Adrenal gland (tissue), 9 donors: ENCODE measurements at regions not wholly inside any gene's neighbourhood (a gene's known extent, or its start where the extent isn't known, plus 50 kb on each side); places are given as distances from the start of the nearest gene placed in this dataset.

ENCODE experiments used
- DNase-seq, 7 donors: peaks; one replicate each; pipeline ENCODE4 v3.0.0-alpha.2; 2019 to 2020
- H3K27ac ChIP-seq, 5 donors: fragments of 200-600 bp; sonication (generic) in 4 of 5; 1 replicate in 3 of 5; 2 replicates in 2 of 5; pipeline versions ENCODE4 v1.5.1 to v1.8.0; 2016 to 2020; ENCODE audit warnings: mild to moderate bottlenecking in 1 of 5
- H3K27me3 ChIP-seq: fragments of 200-600 bp; 2 replicates; pipeline ENCODE4 v1.8.0; 2021
- H3K36me3 ChIP-seq, 2 donors: fragments of 200-600 bp; replicated peaks in 1 of 2; 1 replicate in 1 of 2; 2 replicates in 1 of 2; pipeline versions ENCODE4 v1.5.1 to v1.8.0; 2018 to 2022
- H3K4me1 ChIP-seq, 2 donors: fragments of 200-600 bp; replicated peaks in 1 of 2; 1 replicate in 1 of 2; 2 replicates in 1 of 2; pipeline versions ENCODE4 v1.5.1 to v1.8.0; 2018 to 2021
- H3K4me3 ChIP-seq, 4 donors: fragments of 200-600 bp; sonication (generic) in 3 of 4; one replicate each; pipeline ENCODE4 v1.5.1; 2016 to 2018
- H3K9me3 ChIP-seq, 3 donors: fragments of 200-600 bp; sonication (generic) in 1 of 3; replicated peaks in 1 of 3; 1 replicate in 2 of 3; 2 replicates in 1 of 3; pipeline versions ENCODE4 v1.5.1 to v1.8.0; 2016 to 2021
- POLR2A ChIP-seq, 2 donors: fragments of 450-650 bp; IDR thresholded peaks; one replicate each; pipeline ENCODE4 v1.6.1; 2017; ENCODE audit warnings: antibody characterized with exemption in 2 of 2, mild to moderate bottlenecking in 2 of 2, moderate library complexity in 1 of 2
- WGBS, 4 donors: extraction: QIAGEN DNeasy Blood & Tissue Kit in 2 of 4; methylation state at CpG; one replicate each; pipeline versions ENCODE4 v1.1.5 to v1.1.7; 2013 to 2017; 5-methylcytosine and 5-hydroxymethylcytosine counted together
- intact Hi-C, 2 donors: fragments of 100-400 bp; cut with DNase I; formaldehyde crosslinking; loops; one replicate each; pipeline versions ENCODE4 v1.14.1 to v1.15.0; 2022 to 2023
- TF ChIP-seq, protein P1 (sequence below), 6 experiments: fragments of 450-650 bp in 4 of 6; fragments of 200-600 bp in 2 of 6; sonication (generic) in 1 of 6; IDR thresholded peaks; 1 replicate in 5 of 6; 2 replicates in 1 of 6; pipeline versions ENCODE4 v1.5.1 to v1.8.0; 2016 to 2021; ENCODE audit warnings: antibody characterized with exemption in 6 of 6, mild to moderate bottlenecking in 2 of 6, moderate library complexity in 1 of 6
- donor health status: healthy with polysubstance abuse.
- donor health status: Bipolar disorder and iron deficiency.
- donor health status: DM: yes; HTN: yes; CAD: no.
- donor health status: DM: no; HTN: no; CAD: no.
- donor health status: DM: no; HTN: no; CAD: no.

DNA sequence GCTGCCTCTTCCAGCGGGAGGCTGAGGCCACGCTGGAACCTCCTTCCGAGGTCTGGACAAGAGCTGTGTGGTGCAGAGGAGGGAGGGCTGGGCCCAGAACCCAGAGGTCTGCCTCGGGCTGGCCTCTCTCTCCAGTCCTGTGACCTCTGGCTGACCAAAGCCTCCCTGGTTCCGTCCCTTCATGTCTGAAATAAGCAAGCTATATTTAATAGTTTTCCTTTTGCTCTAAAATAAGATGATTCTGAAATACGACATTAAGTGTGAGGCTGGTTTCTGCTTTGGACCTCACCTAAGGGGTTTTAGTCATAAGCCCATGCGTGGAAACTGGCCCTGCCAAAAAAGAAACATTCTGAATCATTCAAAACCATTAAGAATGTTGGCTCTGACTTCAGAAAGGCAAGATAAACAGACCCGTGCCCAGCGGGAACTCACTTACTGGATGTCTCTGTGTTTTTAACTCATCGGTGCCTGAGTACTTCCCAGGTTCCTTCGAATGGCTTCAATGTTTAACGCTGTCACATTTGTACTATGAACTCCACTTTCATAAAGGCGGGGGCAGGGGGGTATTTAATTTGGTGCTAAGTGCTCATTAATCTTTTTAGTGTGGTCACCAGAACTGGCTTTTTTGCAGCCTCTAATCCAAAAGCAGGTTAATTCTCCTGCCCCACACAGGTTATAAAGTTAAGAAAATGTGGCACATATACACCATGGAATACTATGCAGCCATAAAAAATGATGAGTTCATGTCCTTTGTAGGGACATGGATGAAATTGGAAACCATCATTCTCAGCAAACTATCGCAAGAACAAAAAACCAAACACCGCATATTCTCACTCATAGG is 157.5 kb upstream of the KLF14 start:
- Histone ChIP-seq H3K9me3 (no peaks in the 10 kb centered on the region), H3K4me1 (peaks cover 56 to 71% of the 10 kb centered on the region in 2 donors), H3K27ac (peak overlapping the region; percentile 89 to 97 (median 95)), H3K36me3 (peaks cover 0 to 9% of the 10 kb centered on the region in 2 donors), H3K27me3 (no peaks in the 10 kb centered on the region), H3K4me3 (no peak overlapping the region)
- TF ChIP-seq, protein P1, sequence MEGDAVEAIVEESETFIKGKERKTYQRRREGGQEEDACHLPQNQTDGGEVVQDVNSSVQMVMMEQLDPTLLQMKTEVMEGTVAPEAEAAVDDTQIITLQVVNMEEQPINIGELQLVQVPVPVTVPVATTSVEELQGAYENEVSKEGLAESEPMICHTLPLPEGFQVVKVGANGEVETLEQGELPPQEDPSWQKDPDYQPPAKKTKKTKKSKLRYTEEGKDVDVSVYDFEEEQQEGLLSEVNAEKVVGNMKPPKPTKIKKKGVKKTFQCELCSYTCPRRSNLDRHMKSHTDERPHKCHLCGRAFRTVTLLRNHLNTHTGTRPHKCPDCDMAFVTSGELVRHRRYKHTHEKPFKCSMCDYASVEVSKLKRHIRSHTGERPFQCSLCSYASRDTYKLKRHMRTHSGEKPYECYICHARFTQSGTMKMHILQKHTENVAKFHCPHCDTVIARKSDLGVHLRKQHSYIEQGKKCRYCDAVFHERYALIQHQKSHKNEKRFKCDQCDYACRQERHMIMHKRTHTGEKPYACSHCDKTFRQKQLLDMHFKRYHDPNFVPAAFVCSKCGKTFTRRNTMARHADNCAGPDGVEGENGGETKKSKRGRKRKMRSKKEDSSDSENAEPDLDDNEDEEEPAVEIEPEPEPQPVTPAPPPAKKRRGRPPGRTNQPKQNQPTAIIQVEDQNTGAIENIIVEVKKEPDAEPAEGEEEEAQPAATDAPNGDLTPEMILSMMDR (IDR thresholded peaks at IDR 0.05): no peak
- peak in 1 of 2 donors; percentile 67 for TF ChIP-seq POLR2A (IDR thresholded peaks at IDR 0.05)
- peak; percentile 59 to 92 (median 84) for DNase-seq
- WGBS, 4 donors: 24 to 40% (median 27%) methylated on average over 13 to 14 of the region's 15 CpGs
- intact Hi-C loops: loop anchor here (10.0 kb wide), 2 partner anchors 113 to 153 kb away; no protein-coding TSS in a partner anchor

DNA sequence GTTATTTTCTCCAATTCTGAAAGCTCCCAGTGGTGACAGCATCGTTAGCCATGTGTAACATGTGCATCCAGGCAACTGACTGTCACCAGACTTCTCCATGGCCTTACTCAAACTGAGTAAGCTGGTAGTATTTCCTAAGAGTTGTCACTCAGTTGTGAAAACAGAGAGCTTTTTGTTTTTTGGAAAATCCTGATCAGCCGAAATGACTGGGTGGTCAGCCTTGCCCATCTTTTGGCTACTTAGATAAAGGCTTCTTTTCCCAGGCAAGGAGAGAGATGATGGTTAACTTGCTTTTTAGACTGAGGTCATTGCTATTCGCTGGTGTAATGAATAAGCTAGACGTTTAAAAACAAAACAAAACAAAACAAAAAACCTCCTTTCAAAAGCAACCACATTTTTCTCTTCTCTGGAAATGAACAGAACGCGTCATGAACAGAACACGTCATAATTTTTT is 159.5 kb upstream of the KLF14 start:
- WGBS, 4 donors: 29 to 32% (median 30%) methylated on average over 7 of the region's 7 CpGs
- DNase-seq: peak in 5 of 7 donors; percentile 53 to 74 (median 72)
- TF ChIP-seq POLR2A (IDR thresholded peaks at IDR 0.05): peak in 1 of 2 donors; percentile 7
- TF ChIP-seq, protein P1 (IDR thresholded peaks at IDR 0.05): no peak
- Histone ChIP-seq H3K4me3 (no peak overlapping the region), H3K27me3 (no peaks in the 10 kb centered on the region), H3K9me3 (no peaks in the 10 kb centered on the region), H3K4me1 (peaks cover 62 to 68% of the 10 kb centered on the region in 2 donors), H3K27ac (peak overlapping the region; percentile 28 to 90 (median 81)), H3K36me3 (peaks cover 0 to 9% of the 10 kb centered on the region in 2 donors)
- intact Hi-C loops: loop anchor here (10.0 kb wide), 2 partner anchors 111 to 151 kb away; no protein-coding TSS in a partner anchor

DNA sequence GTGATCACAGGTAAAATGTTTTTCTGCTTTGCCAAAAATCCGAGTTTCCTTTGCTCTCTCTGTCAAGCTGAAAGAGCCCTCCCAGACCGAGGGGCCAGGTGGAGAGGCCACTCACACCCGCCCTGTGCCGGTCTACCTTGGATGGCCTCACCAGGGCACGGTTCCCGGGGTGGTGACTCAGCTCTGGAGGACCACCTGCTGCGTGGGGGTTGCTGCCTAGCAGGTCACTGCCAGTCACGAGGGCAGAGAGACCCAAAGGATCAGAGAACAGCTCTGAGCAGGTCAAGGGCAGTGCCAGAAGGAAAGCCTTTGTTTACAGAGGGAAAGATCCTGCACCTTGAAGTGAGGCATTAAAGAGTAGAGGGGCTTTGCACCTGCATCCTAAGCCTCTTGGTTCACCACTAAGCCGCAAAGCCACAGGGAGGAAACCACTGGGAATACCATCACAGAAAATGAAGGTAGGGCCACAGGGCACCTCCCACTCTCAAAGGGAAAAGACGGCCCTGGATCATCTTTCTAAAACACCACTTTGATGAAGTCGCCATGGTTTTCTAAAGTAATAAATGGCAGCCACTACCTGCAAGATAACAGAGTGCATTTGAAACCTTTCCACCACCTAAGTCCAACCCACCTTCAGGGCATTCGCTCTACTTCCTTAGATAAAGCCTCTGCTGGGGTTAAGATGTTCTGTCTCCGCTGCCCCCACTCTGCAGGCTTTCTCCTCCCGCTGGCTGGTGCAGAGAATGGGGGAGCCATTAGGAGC is 160.3 kb upstream of the KLF14 start:
- TF ChIP-seq POLR2A (IDR thresholded peaks at IDR 0.05): peak in 1 of 2 donors; percentile 43
- TF ChIP-seq, protein P1 (IDR thresholded peaks at IDR 0.05): no peak
- Histone ChIP-seq H3K27me3 (no peaks in the 10 kb centered on the region), H3K4me1 (peaks cover 61 to 67% of the 10 kb centered on the region in 2 donors), H3K36me3 (peaks cover 0 to 9% of the 10 kb centered on the region in 2 donors), H3K9me3 (no peaks in the 10 kb centered on the region), H3K27ac (peak overlapping the region; percentile 28 to 90 (median 81)), H3K4me3 (no peak overlapping the region)
- intact Hi-C loops: loop anchor here (10.0 kb wide), 2 partner anchors 110 to 150 kb away; no protein-coding TSS in a partner anchor
- peak; percentile 87 to 96 (median 92) for DNase-seq
- 44 to 56% (median 46%) methylated on average over 10 to 14 of the region's 14 CpGs for WGBS, 4 donors
